Immature natural killer cell (primary cell): ENCODE measurements at regions not wholly inside any gene's neighbourhood (a gene's known extent, or its start where the extent isn't known, plus 50 kb on each side); places are given as distances from the start of the nearest gene placed in this dataset.
"Not testable (repeated sequence)": the region's sequence is repeated elsewhere in the genome, so short reads cannot be mapped to it uniquely, and the experiment has no call there.

Experiments
- DNase-seq, 3 donors: peaks; one replicate each; pipeline ENCODE4 v3.0.0; 2022; ENCODE audit warnings: mixed read lengths in 1 of 3
- H3K27ac Mint-ChIP-seq, 6 donors: one replicate each; pipeline ENCODE4 v1.8.0; 2020; ENCODE audit warnings: mixed read lengths in 6 of 6, mild to moderate bottlenecking in 5 of 6, inconsistent platforms in 4 of 6, moderate library complexity in 3 of 6
- H3K27me3 Mint-ChIP-seq, 3 donors: one replicate each; pipeline ENCODE4 v1.8.0; 2020 to 2021; ENCODE audit warnings: low read depth in 3 of 3, mild to moderate bottlenecking in 3 of 3, mixed read lengths in 3 of 3, moderate library complexity in 3 of 3, inconsistent platforms in 1 of 3
- H3K36me3 Mint-ChIP-seq, 3 donors: one replicate each; pipeline ENCODE4 v1.8.0; 2020; ENCODE audit warnings: mixed read lengths in 3 of 3, inconsistent platforms in 2 of 3, mild to moderate bottlenecking in 2 of 3
- H3K4me1 Mint-ChIP-seq, 2 donors: one replicate each; pipeline ENCODE4 v1.8.0; 2020; ENCODE audit warnings: inconsistent platforms in 2 of 2, mild to moderate bottlenecking in 2 of 2, mixed read lengths in 2 of 2, moderate library complexity in 1 of 2
- H3K4me3 Mint-ChIP-seq, 5 donors: one replicate each; pipeline ENCODE4 v1.8.0; 2020; ENCODE audit warnings: mild to moderate bottlenecking in 5 of 5, mixed read lengths in 5 of 5, inconsistent platforms in 3 of 5, moderate library complexity in 3 of 5
- H3K9me3 Mint-ChIP-seq, 6 donors: one replicate each; pipeline ENCODE4 v1.8.0; 2020; ENCODE audit warnings: mild to moderate bottlenecking in 6 of 6, mixed read lengths in 6 of 6, inconsistent platforms in 4 of 6, moderate library complexity in 3 of 6

DNA sequence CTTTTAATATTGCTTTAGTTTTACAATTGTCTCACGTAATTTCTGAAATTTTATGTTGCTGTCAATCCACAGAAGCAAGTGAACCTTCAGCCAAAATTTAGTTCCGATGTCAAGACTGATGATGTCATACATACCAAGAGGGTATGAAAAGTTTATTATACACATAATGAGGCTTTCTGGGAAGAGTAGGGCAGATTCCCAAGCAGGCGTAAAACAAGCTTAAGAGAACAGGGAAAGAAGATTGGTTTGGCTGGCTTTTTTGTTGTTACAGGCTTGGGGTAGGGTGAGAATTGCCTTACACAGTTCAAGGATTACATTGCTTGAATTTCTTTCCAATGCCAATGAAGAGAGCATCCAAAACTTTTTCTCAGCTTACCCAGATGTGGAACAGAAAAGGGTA, 1962.9 kb upstream of the CDH6 start:
- no peaks in the 10 kb centered on the region for H3K27me3 Mint-ChIP-seq
- H3K9me3 Mint-ChIP-seq = peaks cover 7 to 40% (median 28%) of the 10 kb centered on the region in 6 donors
- H3K4me1 Mint-ChIP-seq = no peaks in the 10 kb centered on the region
- no peak overlapping the region for H3K4me3 Mint-ChIP-seq
- H3K27ac Mint-ChIP-seq = no peak overlapping the region
- H3K36me3 Mint-ChIP-seq = no peaks in the 10 kb centered on the region
- no peak for DNase-seq

DNA sequence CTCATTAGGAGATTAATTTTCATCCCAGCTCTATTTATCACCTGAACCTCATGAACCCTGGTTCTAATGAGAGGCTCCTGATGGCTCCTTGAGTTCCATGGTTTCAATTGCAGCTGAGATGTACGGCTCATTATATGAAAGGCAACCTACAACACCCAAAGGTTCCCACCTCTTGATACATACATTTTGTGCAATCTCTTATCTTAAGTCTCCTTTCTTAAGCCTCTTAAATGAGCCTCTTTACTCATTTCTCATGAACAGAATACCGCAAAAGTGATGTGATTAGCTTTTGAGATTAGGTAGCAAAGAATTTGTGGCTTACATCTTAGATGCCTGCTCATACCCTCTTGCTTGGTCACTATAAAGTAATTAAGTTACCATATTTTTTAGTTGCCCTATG, 1964.0 kb upstream of the CDH6 start:
- H3K36me3 Mint-ChIP-seq = no peaks in the 10 kb centered on the region
- no peak for DNase-seq
- H3K4me1 Mint-ChIP-seq = no peaks in the 10 kb centered on the region
- no peak overlapping the region for H3K27ac Mint-ChIP-seq
- peaks cover 6 to 37% (median 29%) of the 10 kb centered on the region in 6 donors for H3K9me3 Mint-ChIP-seq
- H3K4me3 Mint-ChIP-seq = no peak overlapping the region
- no peaks in the 10 kb centered on the region for H3K27me3 Mint-ChIP-seq

DNA sequence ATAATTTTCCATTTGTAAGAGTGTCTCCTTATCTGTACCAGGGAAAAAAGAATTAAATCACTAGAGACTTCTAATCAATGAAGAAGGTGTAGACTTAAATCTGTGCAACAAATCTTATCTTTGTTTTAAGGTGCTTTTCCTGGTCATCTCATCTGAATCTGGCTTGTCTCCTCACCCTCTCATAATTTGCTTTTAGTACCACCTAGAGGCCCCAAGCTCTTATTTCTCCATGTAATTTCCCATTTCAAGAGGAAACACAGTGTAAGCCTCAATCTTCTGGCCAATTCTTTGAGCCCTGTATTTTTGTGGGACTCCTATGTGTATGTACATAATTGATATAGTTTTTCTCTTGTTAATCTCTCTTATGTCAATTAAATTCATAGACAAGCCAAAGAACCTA, 1975.3 kb upstream of the CDH6 start:
- Mint-ChIP-seq H3K9me3 (peaks cover 11 to 64% (median 41%) of the 10 kb centered on the region in 6 donors), H3K27ac (no peak overlapping the region), H3K4me1 (no peaks in the 10 kb centered on the region), H3K27me3 (no peaks in the 10 kb centered on the region), H3K4me3 (no peak overlapping the region), H3K36me3 (peaks cover 0 to 3% (median 2%) of the 10 kb centered on the region in 3 donors)
- no peak for DNase-seq

- no peak overlapping the region for H3K4me3 Mint-ChIP-seq
- DNase-seq = no peak
- peaks cover 0 to 3% (median 2%) of the 10 kb centered on the region in 3 donors for H3K36me3 Mint-ChIP-seq
These were observed 1978.6 kb upstream of the CDH6 start for GRCh38 chr5:29214839-29215238.

GRCh38 chr5:29213475-29213874, 1980.0 kb upstream of the CDH6 start:
- no peak for DNase-seq
- peaks cover 0 to 2% (median 0%) of the 10 kb centered on the region in 3 donors for H3K27me3 Mint-ChIP-seq
- peaks cover 0 to 3% (median 2%) of the 10 kb centered on the region in 3 donors for H3K36me3 Mint-ChIP-seq
- H3K9me3 Mint-ChIP-seq = peaks cover 4 to 69% (median 46%) of the 10 kb centered on the region in 6 donors
- H3K27ac Mint-ChIP-seq = no peak overlapping the region
- no peak overlapping the region for H3K4me3 Mint-ChIP-seq
- no peaks in the 10 kb centered on the region for H3K4me1 Mint-ChIP-seq

More at GRCh38 chr5:29214839-29215238, 1978.6 kb upstream of the CDH6 start:
- Mint-ChIP-seq H3K27ac (no peak overlapping the region), H3K9me3 (peaks cover 9 to 67% (median 46%) of the 10 kb centered on the region in 6 donors), H3K27me3 (peaks cover 0 to 2% (median 0%) of the 10 kb centered on the region in 3 donors), H3K4me1 (no peaks in the 10 kb centered on the region)

- DNase-seq = no peak
- Mint-ChIP-seq H3K4me3 (no peak overlapping the region), H3K36me3 (peaks cover 0 to 3% (median 0%) of the 10 kb centered on the region in 3 donors), H3K9me3 (peaks cover 7 to 63% (median 34%) of the 10 kb centered on the region in 6 donors), H3K27ac (no peak overlapping the region), H3K4me1 (no peaks in the 10 kb centered on the region), H3K27me3 (peaks cover 0 to under 1% (median 0%) of the 10 kb centered on the region in 3 donors)
These were observed 1985.5 kb upstream of the CDH6 start for GRCh38 chr5:29208024-29208423.

DNA sequence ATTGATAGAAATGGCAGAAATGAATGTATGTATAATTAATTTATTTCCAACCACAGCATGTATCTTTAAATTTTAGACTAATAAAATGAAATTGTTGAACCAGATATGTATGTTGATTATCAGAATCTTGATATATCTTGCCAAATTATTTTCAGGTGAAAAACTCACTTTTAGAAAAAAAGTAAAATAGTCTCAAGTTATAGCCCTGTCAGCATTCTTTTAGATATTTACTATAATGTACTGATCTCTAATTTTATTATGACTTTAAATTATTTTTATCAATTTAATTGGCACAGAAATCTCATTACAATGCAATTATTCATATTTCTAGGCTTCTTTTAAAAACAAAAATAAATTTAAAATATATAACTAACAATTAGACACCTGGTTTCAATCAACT, 1990.4 kb upstream of the CDH6 start:
- Mint-ChIP-seq H3K4me1 (no peaks in the 10 kb centered on the region), H3K27ac (no peak overlapping the region), H3K9me3 (peaks cover 3 to 32% (median 15%) of the 10 kb centered on the region in 6 donors), H3K36me3 (peaks cover 0 to 1% (median 0%) of the 10 kb centered on the region in 3 donors), H3K27me3 (no peaks in the 10 kb centered on the region), H3K4me3 (no peak overlapping the region)
- no peak for DNase-seq

GRCh38 chr5:29197631-29198454, 1995.6 kb upstream of the CDH6 start:
- Mint-ChIP-seq H3K4me1 (no peaks in the 10 kb centered on the region), H3K9me3 (peaks cover 0 to 26% (median 17%) of the 10 kb centered on the region in 6 donors), H3K27ac (no peak overlapping the region), H3K27me3 (no peaks in the 10 kb centered on the region), H3K4me3 (no peak overlapping the region), H3K36me3 (no peaks in the 10 kb centered on the region)
- no peak for DNase-seq

GRCh38 chr5:29193972-29194371, 1999.5 kb upstream of the CDH6 start:
- Mint-ChIP-seq H3K9me3 (peaks cover 0 to 26% (median 17%) of the 10 kb centered on the region in 6 donors), H3K4me1 (no peaks in the 10 kb centered on the region), H3K27me3 (no peaks in the 10 kb centered on the region)

DNA sequence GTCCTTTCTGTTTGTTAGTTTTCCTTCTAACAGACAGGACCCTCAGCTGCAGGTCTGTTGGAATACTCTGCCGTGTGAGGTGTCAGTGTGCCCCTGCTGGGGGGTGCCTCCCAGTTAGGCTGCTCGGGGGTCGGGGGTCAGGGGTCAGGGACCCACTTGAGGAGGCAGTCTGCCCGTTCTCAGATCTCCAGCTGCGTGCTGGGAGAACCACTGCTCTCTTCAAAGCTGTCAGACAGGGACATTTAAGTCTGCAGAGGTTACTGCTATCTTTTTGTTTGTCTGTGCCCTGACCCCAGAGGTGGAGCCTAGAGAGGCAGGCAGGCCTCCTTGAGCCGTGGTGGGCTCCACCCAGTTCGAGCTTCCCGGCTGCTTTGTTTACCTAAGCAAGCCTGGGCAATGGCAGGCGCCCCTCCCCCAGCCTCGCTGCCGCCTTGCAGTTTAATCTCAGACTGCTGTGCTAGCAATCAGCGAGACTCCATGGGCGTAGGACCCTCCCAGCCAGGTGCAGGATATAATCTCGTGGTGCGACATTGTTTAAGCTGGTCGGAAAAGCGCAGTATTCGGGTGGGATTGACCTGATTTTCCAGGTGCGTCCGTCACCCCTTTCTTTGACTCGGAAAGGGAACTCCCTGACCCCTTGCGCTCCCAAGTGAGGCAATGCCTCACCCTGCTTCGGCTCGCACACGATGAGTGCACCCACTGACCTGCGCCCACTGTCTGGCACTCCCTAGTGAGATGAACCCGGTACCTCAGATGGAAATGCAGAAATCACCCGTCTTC, 2002.0 kb upstream of the CDH6 start:
- H3K4me3 Mint-ChIP-seq, H3K36me3 Mint-ChIP-seq, H3K27ac Mint-ChIP-seq, DNase-seq, H3K27me3 Mint-ChIP-seq, H3K4me1 Mint-ChIP-seq: not testable (repeated sequence)
- H3K9me3 Mint-ChIP-seq = peaks cover 0 to 16% (median 11%) of the 10 kb centered on the region in 6 donors

More at GRCh38 chr5:29193972-29194371, 1999.5 kb upstream of the CDH6 start:
- Mint-ChIP-seq H3K4me3 (no peak overlapping the region), H3K27ac (no peak overlapping the region), H3K36me3 (no peaks in the 10 kb centered on the region)
- DNase-seq = no peak

GRCh38 chr5:29190398-29190797, 2003.1 kb upstream of the CDH6 start:
- not testable (repeated sequence) for H3K27ac Mint-ChIP-seq, H3K4me3 Mint-ChIP-seq, H3K36me3 Mint-ChIP-seq, H3K27me3 Mint-ChIP-seq, H3K4me1 Mint-ChIP-seq, DNase-seq
- peaks cover 4 to 21% (median 10%) of the 10 kb centered on the region in 6 donors for H3K9me3 Mint-ChIP-seq

GRCh38 chr5:29186380-29186779, 2007.1 kb upstream of the CDH6 start:
- H3K36me3 Mint-ChIP-seq, H3K27me3 Mint-ChIP-seq, H3K4me3 Mint-ChIP-seq, DNase-seq, H3K4me1 Mint-ChIP-seq, H3K27ac Mint-ChIP-seq: not testable (repeated sequence)
- H3K9me3 Mint-ChIP-seq = peaks cover 11 to 27% (median 16%) of the 10 kb centered on the region in 6 donors

- no peak overlapping the region for H3K4me3 Mint-ChIP-seq
- peaks cover 0 to 2% (median 0%) of the 10 kb centered on the region in 3 donors for H3K27me3 Mint-ChIP-seq
- H3K4me1 Mint-ChIP-seq = no peaks in the 10 kb centered on the region
- H3K9me3 Mint-ChIP-seq = peaks cover 11 to 28% (median 16%) of the 10 kb centered on the region in 6 donors
- no peaks in the 10 kb centered on the region for H3K36me3 Mint-ChIP-seq
- DNase-seq = no peak
- no peak overlapping the region for H3K27ac Mint-ChIP-seq
These were observed 2007.9 kb upstream of the CDH6 start for GRCh38 chr5:29185558-29185957.

GRCh38 chr5:29175774-29176173, 2017.7 kb upstream of the CDH6 start:
- Mint-ChIP-seq H3K9me3 (peaks cover 15 to 57% (median 38%) of the 10 kb centered on the region in 6 donors), H3K36me3 (peaks cover 0 to 13% (median 0%) of the 10 kb centered on the region in 3 donors), H3K4me1 (no peaks in the 10 kb centered on the region), H3K4me3 (no peak overlapping the region), H3K27ac (no peak overlapping the region), H3K27me3 (peaks cover 0 to 2% (median 0%) of the 10 kb centered on the region in 3 donors)
- DNase-seq = no peak
